ENCODE measurements at regions not wholly inside any gene's neighbourhood (a gene's known extent, or its start where the extent isn't known, plus 50 kb on each side); places are given as distances from the start of the nearest gene placed in this dataset.
"Not testable (repeated sequence)": the region's sequence is repeated elsewhere in the genome, so short reads cannot be mapped to it uniquely, and the experiment has no call there.

DNA sequence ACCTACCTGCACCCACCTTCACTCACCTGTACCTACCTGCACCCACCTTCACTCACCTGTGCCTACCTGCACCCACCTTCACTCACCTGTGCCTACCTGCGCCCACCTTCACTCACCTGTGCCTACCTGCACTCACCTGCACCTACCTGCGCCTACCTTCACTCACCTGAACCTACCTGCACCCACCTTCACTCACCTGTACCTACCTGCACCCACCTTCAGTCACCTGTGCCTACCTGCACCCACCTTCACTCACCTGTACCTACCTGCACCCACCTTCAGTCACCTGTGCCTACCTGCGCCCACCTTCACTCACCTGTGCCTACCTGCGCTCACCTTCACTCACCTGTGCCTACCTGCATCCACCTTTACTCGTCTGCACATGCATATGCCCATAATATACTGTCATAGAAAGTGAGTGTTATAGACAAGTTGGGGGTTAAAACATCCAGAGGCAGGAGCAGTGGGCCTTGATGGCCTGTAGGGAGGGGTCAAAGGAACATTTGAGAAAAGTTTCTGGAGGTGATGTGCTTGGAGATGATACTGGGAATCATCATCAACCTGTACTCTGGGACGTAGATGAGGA is 232.9 kb upstream of the ZFP64 start:
- not testable (repeated sequence) for DNase-seq

GRCh38 chr20:52423536-52424140 is 232.1 kb upstream of the ZFP64 start:
- DNase-seq, result not testable (repeated sequence)

DNA sequence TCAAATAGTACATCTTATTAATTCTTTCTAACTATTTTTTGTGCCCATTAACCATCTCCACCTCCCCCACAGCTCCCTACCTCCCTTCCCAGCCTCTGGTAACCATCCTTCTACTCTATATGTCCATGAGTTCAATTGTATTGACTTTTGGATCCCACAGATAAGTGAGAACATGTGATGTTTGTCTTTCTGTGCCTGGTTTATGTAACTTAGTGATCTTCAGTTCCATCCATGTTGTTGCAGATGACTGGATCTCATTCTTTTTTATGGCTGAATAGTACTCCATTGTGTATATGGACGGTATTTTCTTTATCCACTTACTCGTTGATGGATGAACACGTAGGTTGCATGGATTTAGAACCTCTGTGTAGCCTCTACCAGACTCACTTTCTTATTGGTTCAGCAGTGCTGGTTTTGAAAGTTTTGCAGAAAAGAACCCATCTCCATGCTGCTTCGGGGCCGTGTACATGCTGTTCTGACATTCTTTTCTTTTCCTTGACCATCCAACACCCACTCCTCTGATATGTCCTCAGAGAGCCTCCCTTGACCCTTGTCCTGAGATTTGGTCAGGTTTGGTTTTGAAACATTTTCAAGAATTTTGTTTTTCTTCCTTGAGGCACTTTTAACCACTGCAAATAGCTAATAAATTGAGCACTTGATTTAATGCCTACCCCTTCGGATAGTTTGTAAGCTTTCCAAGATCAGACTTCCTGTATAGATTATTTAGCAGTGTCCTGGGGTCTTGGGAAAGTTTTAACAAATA is 231.2 kb upstream of the ZFP64 start:
- no peak for DNase-seq

GRCh38 chr20:52420805-52421204 is 229.2 kb upstream of the ZFP64 start:
- no peak for DNase-seq

- DNase-seq, result no peak
Observed at GRCh38 chr20:52419205-52419604, 227.6 kb upstream of the ZFP64 start.

DNA sequence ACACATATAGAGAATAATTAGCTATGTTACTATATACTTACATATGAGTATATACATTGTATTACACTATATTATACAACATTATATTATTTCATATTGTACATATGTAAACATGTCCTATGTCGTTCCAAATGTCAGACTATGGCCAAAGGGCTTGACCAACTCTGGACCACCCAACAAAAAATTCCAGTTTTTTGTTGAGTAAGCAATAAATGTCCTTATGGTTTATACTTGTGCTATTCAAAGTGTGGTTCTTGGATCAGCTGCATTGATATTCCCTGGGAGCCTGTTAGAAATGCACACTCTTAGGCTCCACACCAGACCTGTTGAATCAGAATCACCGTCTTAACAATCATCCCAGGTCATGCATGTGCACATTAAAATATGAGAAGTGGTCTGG is 225.4 kb upstream of the ZFP64 start:
- DNase-seq, result no peak

GRCh38 chr20:52411611-52412010 is 220.0 kb upstream of the ZFP64 start:
- DNase-seq, result no peak

DNA sequence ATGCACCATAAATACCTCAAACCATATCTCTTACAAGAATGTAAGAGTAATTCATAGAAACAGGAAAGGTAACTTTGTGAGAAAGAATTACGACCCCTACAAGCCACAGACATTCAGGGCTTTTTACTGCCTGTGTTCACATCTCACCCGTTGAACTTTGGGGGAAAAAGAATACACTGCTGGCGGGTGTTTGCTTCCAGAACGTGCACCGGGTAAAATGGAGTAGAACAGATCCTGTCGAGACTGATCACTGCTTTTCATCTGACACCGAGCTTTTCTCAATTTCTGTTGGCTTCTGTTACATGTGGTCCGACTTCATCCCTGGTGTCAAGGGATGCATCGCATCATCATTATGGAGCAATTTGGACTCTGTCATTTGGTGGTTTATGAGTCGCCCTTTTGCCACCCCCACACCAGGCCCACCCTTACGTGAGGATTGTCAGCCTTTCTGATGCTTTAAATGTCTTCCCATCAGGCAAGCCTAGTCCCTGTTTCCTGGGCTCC is 219.2 kb upstream of the ZFP64 start:
- no peak for DNase-seq

GRCh38 chr20:52410182-52410647 is 218.6 kb upstream of the ZFP64 start:
- no peak for DNase-seq

- DNase-seq, result no peak
Observed at GRCh38 chr20:52405986-52406385, 214.4 kb upstream of the ZFP64 start.

DNA sequence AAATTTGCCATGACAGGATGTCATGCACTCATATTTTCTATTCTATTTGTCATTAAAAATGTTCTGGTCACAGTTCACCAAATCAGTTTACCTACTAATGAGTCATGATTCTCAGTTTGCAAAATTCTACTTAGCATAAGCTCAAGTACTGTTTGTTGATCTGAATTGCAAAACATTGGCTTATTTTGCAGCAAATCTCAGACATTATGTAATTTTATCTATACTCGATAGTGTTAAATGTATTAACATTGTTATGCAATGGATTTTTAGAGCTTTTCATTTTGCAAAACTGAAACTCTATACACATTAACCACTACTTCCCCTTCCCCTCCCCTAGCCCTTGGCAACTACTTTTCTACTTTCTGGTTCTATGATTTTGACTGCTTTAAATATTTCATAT is 213.8 kb upstream of the ZFP64 start:
- no peak for DNase-seq

- no peak for DNase-seq
Observed at GRCh38 chr20:52404671-52405070, 213.1 kb upstream of the ZFP64 start.

- DNase-seq, result no peak
Observed at GRCh38 chr20:52402950-52403349, 211.4 kb upstream of the ZFP64 start.

GRCh38 chr20:52402514-52402913 is 210.9 kb upstream of the ZFP64 start:
- no peak for DNase-seq

DNA sequence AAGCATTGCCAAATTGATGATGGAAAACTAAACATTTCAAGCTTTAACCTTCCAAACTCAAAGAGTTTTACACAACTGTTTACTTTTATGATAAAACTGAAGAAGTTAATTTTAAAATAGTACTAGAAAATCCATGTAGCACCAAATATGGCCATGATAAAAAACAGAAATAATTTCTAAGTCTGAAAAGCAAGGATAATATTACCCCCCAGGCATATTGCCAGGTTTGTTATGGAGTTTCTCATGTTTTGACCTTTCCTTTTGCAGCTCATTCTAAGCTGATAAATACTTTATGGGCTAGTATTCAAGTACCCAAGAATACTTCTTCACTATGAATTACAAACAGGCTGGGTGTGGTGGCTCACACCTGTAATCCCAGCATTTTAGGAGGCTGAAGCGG is 209.9 kb upstream of the ZFP64 start:
- no peak for DNase-seq

GRCh38 chr20:52399352-52399751 is 207.8 kb upstream of the ZFP64 start:
- DNase-seq, result no peak

- no peak for DNase-seq
Observed at GRCh38 chr20:52389606-52390005, 198.0 kb upstream of the ZFP64 start.

GRCh38 chr20:52383995-52384621 is 192.5 kb upstream of the ZFP64 start:
- no peak for DNase-seq

GRCh38 chr20:52382933-52383332 is 191.4 kb upstream of the ZFP64 start:
- DNase-seq, result no peak

- no peak for DNase-seq
Observed at GRCh38 chr20:52379723-52380336, 188.3 kb upstream of the ZFP64 start.

DNA sequence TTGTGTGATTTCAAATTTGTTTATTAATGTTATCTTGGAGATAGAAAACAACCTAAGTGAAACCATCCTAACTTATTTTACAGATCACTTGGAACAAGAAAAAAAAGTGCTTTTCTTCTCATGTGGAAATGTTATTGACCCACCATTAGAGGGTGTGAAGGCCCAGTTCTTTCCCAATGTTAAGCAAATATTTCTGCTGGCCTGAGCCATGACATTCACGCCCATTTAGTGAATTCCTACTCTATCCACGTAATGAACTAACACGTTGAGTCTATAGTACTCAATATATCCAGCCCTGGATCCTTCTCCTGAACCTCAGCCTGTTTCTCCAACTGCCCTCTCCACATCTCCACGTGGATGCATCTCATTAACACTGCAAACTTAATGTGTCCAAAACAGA is 180.6 kb upstream of the ZFP64 start:
- DNase-seq, result no peak

DNA sequence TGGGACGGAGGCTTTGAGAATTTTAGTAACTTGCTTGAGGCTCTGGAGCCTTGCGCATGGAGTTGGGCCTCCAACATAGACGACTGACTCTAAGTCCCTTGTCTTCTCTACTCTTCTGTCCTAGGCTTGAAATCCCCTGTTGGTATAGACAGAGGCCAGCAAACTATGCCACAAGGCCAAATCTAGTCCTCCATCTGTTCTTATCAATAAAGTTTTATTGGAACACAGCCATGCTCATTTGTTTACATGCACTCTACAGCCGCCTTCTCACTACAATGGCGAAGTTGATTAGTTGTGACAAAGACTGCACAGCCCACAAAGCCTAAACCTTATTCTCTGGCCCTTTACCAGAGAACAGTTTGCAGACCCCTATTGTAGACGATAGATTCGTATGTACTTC is 174.1 kb upstream of the ZFP64 start:
- DNase-seq, result no peak

- DNase-seq, result no peak
Observed at GRCh38 chr20:52364405-52364804, 172.8 kb upstream of the ZFP64 start.

Data from NCI-H187 treated with DMSO at 0.1 percent for 48 hours (cell line).